NB4 (cell line): ENCODE measurements at regions not wholly inside any gene's neighbourhood (a gene's known extent, or its start where the extent isn't known, plus 50 kb on each side); places are given as distances from the start of the nearest gene placed in this dataset.

Experiments used
- CTCF ChIP-seq: IDR thresholded peaks from one replicate; pipeline ENCODE4 v1.5.1; 2012; ENCODE audit warnings: low read depth, low read length
- MAX ChIP-seq: IDR thresholded peaks from 2 replicates; pipeline ENCODE4 v1.6.1; 2011; ENCODE audit warnings: low read depth, low read length
- MYC ChIP-seq: IDR thresholded peaks from 2 replicates; pipeline ENCODE4 v1.6.1; 2011; ENCODE audit warnings: low read depth, low read length
- POLR2A ChIP-seq: IDR thresholded peaks from 2 replicates; pipeline ENCODE4 v1.6.1; 2011; ENCODE audit warnings: mild to moderate bottlenecking; ENCODE audit not compliant: insufficient read length; ENCODE audit errors: extremely low read depth

DNA sequence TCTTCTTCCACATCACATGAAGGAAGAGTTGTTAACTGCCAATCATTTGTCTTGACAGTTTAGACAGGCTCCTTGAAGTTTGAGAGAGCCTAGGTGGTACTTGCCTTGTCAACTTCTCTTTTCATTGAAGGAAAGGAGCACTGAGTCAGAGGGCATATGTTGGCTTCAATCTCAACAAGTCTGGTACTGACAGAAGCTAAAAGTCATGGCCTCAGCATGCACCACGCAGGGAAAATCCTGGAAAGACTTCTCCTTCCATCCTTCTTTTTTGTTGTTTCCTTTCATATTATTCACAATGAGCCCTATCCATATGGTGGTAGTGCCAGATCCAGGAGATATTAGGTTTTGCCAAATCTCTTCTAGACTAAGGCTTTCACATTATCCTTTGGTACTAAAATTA lies 1272.5 kb downstream of the ROBO1 start:
- no peak for TF ChIP-seq CTCF
- no peak for TF ChIP-seq POLR2A
- no peak for TF ChIP-seq MAX
- TF ChIP-seq MYC: no peak
